NT2/D1 (cell line): ENCODE measurements at regions not wholly inside any gene's neighbourhood (a gene's known extent, or its start where the extent isn't known, plus 50 kb on each side); places are given as distances from the start of the nearest gene placed in this dataset.
"Not testable (repeated sequence)": the region's sequence is repeated elsewhere in the genome, so short reads cannot be mapped to it uniquely, and the experiment has no call there.

Experiments used
- DNase-seq: peaks from one replicate; pipeline ENCODE4 v3.0.0-alpha.2; 2011; ENCODE audit warnings: low read depth, low spot score
- H3K27me3 ChIP-seq: 2 replicates; pipeline ENCODE4 v1.6.0; 2011; ENCODE audit warnings: mild to moderate bottlenecking; ENCODE audit not compliant: insufficient read length, insufficient read depth
- H3K36me3 ChIP-seq: 2 replicates; pipeline ENCODE4 v1.6.1; 2011; ENCODE audit warnings: mild to moderate bottlenecking, low read length, mixed read lengths; ENCODE audit not compliant: insufficient read depth, insufficient read length
- H3K4me1 ChIP-seq: 2 replicates; pipeline ENCODE4 v1.5.1; 2011; ENCODE audit not compliant: insufficient read depth, insufficient read length
- H3K4me3 ChIP-seq: 2 replicates; pipeline ENCODE4 v1.5.1; 2011; ENCODE audit warnings: low read depth; ENCODE audit not compliant: insufficient read length
- H3K9ac ChIP-seq: 2 replicates; pipeline ENCODE4 v1.6.0; 2011; ENCODE audit warnings: low read depth; ENCODE audit not compliant: insufficient read length
- H3K9me3 ChIP-seq: 2 replicates; pipeline ENCODE4 v1.5.1; 2011; ENCODE audit warnings: mild to moderate bottlenecking, low read length; ENCODE audit not compliant: insufficient read depth
- SUZ12 ChIP-seq: IDR thresholded peaks from 2 replicates; pipeline ENCODE4 v1.6.1; 2011; ENCODE audit not compliant: insufficient read length, insufficient read depth; ENCODE audit errors: extremely low read depth
- YY1 ChIP-seq: IDR thresholded peaks from 2 replicates; pipeline ENCODE4 v1.6.1; 2011; ENCODE audit not compliant: insufficient read length, insufficient read depth
- ZNF274 ChIP-seq: IDR thresholded peaks from 2 replicates; pipeline ENCODE4 v1.6.1; 2011; ENCODE audit warnings: mild to moderate bottlenecking, low read depth, low read length

DNA sequence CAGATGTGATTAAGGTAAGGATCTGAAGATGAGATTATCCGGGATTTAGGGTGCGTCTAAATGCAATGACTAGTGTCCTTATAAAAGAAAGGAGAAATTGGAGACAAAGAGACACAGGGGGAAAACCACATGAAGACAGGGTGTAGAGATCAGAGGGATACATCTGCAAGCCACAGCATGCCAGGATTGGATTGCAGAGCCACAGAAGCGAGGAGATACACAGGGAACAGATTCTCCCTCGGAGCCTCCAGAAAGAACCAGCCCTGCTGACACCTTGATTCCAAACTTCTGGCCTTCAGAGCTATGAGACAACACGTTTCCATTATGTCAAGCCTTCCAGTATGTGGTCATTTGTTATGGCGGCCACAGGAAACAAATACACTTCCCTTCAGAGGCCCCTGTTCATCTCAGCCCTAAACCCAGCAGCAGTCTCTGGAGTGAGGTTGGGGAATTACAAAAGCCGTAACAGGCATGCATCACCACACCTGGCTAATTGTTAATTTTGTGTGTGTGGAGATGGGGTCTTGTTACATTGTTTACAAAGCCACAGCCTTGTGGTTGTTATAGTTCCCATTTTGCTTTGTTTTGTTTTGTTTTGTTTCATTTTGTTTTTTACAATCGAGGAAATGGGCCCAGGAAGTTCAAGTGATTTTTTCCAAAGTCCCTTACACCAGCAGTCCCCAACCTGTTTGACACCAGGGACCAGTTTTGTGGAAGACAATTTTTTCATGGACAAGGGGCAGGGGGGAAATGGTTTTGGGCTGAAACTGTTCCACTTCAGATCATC is 51.6 kb upstream of the LYRM9 start:
- Histone ChIP-seq H3K4me1 (no peaks in the 10 kb centered on the region), H3K27me3 (peaks cover 10% of the 10 kb centered on the region), H3K9me3 (no peaks in the 10 kb centered on the region), H3K9ac (no peak overlapping the region), H3K36me3 (no peaks in the 10 kb centered on the region), H3K4me3 (no peak overlapping the region)
- DNase-seq: no peak
- TF ChIP-seq SUZ12 (no peak), ZNF274 (no peak), YY1 (no peak)

- Histone ChIP-seq H3K9me3 (no peaks in the 10 kb centered on the region), H3K9ac (no peak overlapping the region), H3K4me3 (no peak overlapping the region), H3K27me3 (peaks cover 10% of the 10 kb centered on the region), H3K4me1 (no peaks in the 10 kb centered on the region), H3K36me3 (no peaks in the 10 kb centered on the region)
- DNase-seq: no peak
- TF ChIP-seq YY1 (no peak), SUZ12 (no peak)
Observed at GRCh38 chr17:27945333-27945616, 52.1 kb upstream of the LYRM9 start.

DNA sequence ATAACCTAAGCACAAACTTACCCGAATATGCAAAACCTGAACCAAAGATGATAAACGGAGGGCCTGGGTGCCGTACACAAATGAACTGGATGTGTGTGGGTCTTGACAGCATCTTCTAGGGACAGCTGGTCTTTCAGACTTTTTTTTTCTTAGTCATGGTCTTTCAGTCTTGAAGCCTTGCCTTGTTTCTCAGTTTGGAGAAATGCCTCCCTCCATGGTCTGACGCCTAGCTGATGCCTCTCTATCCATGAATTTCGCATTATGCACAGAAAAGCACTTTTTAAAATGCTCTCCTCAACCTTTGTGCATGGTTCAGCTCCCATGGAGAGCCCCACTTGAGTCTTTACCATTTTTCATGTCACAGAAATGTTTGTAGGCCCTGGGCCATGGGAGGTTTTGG is 52.8 kb upstream of the LYRM9 start:
- Histone ChIP-seq H3K9ac (no peak overlapping the region), H3K36me3 (no peaks in the 10 kb centered on the region), H3K4me1 (no peaks in the 10 kb centered on the region), H3K9me3 (no peaks in the 10 kb centered on the region), H3K27me3 (peaks cover 5% of the 10 kb centered on the region), H3K4me3 (no peak overlapping the region)
- no peak for DNase-seq
- no peak for TF ChIP-seq SUZ12

DNA sequence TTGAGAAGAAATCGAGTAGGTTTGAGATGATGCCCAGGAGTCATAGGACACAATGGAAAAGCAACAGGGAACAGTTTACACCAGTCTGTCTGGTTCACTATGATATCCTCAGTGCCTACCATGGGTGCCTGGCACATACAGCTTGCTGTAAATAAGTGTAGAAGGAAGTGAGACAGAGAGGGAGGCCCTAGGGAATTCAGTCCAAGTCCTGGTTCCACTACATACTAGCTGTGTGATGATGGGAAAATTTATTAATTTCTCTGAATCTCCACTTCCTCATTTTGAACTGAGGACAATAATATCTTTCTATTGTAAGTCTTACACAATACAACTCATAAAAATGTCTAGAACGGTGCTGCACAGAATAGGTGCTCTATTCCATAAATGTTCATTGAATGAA is 53.3 kb upstream of the LYRM9 start:
- no peak for TF ChIP-seq SUZ12
- TF ChIP-seq ZNF274: no peak
- no peak for TF ChIP-seq YY1
- H3K27me3 ChIP-seq: peaks cover 2% of the 10 kb centered on the region
- DNase-seq: no peak
- no peaks in the 10 kb centered on the region for H3K9me3 ChIP-seq
- H3K4me3 ChIP-seq: no peak overlapping the region
- no peaks in the 10 kb centered on the region for H3K36me3 ChIP-seq
- no peak overlapping the region for H3K9ac ChIP-seq
- H3K4me1 ChIP-seq: no peaks in the 10 kb centered on the region

DNA sequence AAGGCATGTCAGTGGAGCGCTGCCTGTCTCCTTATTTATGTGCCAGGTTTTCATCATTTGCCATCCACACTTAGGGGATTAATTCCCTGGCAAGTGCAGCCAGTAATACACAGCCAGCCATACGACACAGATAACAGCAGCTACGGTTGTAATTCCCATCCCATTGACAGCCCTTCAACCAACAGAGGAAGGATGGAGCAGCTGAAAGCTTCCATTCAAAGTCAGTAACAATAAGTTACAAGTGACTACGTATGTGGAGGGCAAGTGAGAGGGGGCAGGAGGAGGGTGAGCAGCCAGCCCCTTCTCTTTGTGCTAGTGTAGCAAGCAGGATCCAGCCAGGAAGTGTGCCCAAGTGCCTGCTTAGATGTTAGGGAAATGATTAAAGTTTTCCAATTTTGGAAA is 53.8 kb upstream of the LYRM9 start:
- Histone ChIP-seq H3K4me1 (no peaks in the 10 kb centered on the region), H3K36me3 (no peaks in the 10 kb centered on the region), H3K4me3 (no peak overlapping the region), H3K9ac (no peak overlapping the region), H3K9me3 (no peaks in the 10 kb centered on the region), H3K27me3 (peaks cover 2% of the 10 kb centered on the region)
- TF ChIP-seq YY1 (no peak), SUZ12 (no peak), ZNF274 (no peak)
- DNase-seq: no peak

DNA sequence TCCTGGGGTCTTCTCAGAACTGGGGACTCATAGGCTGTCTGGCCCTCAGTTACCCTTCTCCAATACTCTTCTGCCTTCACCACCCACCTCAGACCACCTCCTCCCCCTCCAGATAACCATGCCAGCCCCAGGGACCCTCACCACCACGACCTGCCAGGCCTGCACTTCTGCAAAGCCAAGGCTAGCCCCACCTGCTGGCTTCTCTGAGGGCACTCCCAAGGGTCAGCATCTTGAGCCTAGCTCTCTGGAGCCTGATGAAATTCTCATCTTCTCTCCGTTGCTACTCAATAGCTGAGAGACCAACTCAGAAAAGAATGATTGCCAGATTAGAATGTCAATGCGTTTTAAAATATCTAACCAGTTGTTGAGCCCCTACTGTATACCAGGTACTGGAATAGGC is 56.1 kb upstream of the LYRM9 start:
- Histone ChIP-seq H3K27me3 (peaks cover 2% of the 10 kb centered on the region), H3K36me3 (no peaks in the 10 kb centered on the region), H3K4me3 (no peak overlapping the region), H3K9ac (no peak overlapping the region), H3K4me1 (no peaks in the 10 kb centered on the region), H3K9me3 (no peaks in the 10 kb centered on the region)
- TF ChIP-seq ZNF274 (no peak), SUZ12 (no peak)
- no peak for DNase-seq

DNA sequence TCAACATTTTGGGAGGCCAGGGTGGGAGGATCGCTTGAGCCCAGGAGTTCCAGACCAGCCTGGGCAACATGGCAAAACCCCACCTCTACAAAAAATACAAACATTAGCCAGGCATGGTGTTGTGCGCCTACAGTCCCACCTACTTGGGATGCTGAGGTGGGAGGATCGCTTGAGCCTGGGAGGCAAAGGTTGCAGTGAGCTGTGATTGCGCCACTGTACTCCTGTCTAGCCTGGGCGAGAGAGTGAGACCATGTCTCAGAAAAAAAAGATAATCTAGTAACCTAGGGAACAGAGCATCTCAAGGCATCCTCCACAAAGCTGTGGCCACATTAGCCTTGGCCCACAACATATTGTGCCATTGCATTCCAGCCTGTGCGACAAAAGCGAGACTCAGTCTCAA is 57.1 kb upstream of the LYRM9 start:
- H3K36me3 ChIP-seq, DNase-seq, H3K9ac ChIP-seq, H3K4me1 ChIP-seq, H3K27me3 ChIP-seq, H3K9me3 ChIP-seq, H3K4me3 ChIP-seq: not testable (repeated sequence)

- H3K9ac ChIP-seq: no peak overlapping the region
Observed at GRCh38 chr17:27950995-27951394, 57.8 kb upstream of the LYRM9 start.

More at GRCh38 chr17:27950995-27951394, 57.8 kb upstream of the LYRM9 start:
- no peak for DNase-seq
- Histone ChIP-seq H3K36me3 (no peaks in the 10 kb centered on the region), H3K4me1 (no peaks in the 10 kb centered on the region), H3K9me3 (no peaks in the 10 kb centered on the region), H3K27me3 (peaks cover 1% of the 10 kb centered on the region), H3K4me3 (no peak overlapping the region)
- no peak for TF ChIP-seq ZNF274
- no peak for TF ChIP-seq SUZ12
- TF ChIP-seq YY1: no peak
